PC-9 (cell line): ENCODE measurements at regions not wholly inside any gene's neighbourhood (a gene's known extent, or its start where the extent isn't known, plus 50 kb on each side); places are given as distances from the start of the nearest gene placed in this dataset.

Experiments
- CTCF ChIP-seq: fragments of 200-600 bp; sonication (generic); conservative IDR thresholded peaks from 2 replicates; pipeline ENCODE4 v1.6.1; 2017; ENCODE audit warnings: mixed run types, antibody characterized with exemption, mild to moderate bottlenecking, moderate library complexity
- EZH2 ChIP-seq: fragments of 200-600 bp; sonication (generic); IDR thresholded peaks from 2 replicates; pipeline ENCODE4 v1.8.0; 2017; ENCODE audit warnings: antibody characterized with exemption, low read depth

DNA sequence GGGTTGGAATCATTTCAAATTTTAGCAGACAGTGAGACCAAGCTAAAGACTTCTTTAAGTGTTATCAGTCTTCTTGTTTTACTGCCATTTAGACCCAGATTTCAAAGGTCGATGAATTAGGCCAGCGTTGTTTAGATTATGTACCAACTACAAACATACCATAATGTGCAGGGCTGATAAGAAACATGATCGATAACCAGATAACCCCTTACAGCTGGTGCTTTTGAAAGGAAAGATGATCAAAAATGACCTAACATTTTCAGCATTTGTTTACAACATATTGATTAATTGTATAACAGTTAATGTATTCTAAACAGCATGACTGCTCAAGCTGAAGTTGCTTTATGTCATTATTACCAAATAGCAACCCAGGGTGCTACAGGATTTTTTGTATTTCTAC lies 400.4 kb upstream of the FAM241A start:
- TF ChIP-seq CTCF (no peak), EZH2 (no peak)
